Left colon (tissue), 2 donors: ENCODE measurements at regions not wholly inside any gene's neighbourhood (a gene's known extent, or its start where the extent isn't known, plus 50 kb on each side); places are given as distances from the start of the nearest gene placed in this dataset.

ENCODE experiments used
- ATAC-seq: fragments of 200-7000 bp; cut with Tn5 transposase; one replicate; pipeline ENCODE4 v1.9.1; 2020; ENCODE audit warnings: mild to moderate bottlenecking, moderate library complexity
- DNase-seq, 2 donors: peaks; one replicate each; pipeline ENCODE4 v3.0.0-alpha.2; 2020
- intact Hi-C, 2 donors: fragments of 100-400 bp; cut with DNase I in 1 of 2; cut with micrococcal nuclease in 1 of 2; formaldehyde crosslinking; loops; one replicate each; pipeline versions ENCODE4 v1.11.2 to v1.14.0; 2022; cut with DNase I, micrococcal nuclease
- donor health status: DM: no; HTN: no; CAD: no.
- donor health status: DM: yes; HTN: yes; CAD: no.

DNA sequence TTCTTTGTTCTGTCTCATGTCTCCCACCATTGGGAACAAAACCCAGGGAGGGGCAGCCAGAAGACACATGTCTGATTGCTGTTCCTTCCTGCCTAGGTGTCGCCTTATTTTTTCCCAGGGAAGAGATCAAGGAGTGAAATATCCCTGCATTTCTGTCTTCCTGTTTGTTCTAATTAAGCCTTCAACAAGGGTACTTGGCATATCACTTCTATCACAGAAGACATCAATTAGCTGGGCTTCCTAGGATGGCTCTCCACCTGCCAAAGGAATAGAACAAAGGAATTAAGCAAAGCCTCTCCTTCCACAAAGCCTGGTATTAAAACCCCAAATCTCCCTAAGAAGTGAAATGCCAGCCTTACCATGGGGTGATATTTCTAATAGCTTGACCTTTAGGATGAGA, 299.5 kb upstream of the CD180 start:
- intact Hi-C loops: no loop called here
- DNase-seq (no peak), ATAC-seq (no peak)

DNA sequence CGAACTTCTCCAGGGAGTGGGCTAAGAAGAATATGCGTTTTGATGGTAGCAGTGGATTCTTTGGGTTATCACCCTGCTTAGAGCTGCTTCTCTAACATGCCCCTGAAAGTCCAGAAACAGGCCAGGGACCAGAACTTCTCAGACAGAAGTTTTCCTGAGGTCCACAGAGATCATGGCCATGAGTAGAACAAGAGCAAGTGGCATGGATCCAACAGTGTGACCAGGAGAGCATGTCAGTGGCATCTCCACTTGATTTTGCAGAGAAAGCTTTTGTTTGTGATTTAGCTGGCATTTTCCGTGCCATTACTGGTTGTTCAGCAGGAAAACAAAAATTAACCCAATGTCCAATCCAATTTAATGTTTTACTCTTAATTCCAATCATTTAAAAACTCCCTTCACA, 298.5 kb upstream of the CD180 start:
- intact Hi-C loops: no loop called here
- ATAC-seq (no peak), DNase-seq (no peak)

DNA sequence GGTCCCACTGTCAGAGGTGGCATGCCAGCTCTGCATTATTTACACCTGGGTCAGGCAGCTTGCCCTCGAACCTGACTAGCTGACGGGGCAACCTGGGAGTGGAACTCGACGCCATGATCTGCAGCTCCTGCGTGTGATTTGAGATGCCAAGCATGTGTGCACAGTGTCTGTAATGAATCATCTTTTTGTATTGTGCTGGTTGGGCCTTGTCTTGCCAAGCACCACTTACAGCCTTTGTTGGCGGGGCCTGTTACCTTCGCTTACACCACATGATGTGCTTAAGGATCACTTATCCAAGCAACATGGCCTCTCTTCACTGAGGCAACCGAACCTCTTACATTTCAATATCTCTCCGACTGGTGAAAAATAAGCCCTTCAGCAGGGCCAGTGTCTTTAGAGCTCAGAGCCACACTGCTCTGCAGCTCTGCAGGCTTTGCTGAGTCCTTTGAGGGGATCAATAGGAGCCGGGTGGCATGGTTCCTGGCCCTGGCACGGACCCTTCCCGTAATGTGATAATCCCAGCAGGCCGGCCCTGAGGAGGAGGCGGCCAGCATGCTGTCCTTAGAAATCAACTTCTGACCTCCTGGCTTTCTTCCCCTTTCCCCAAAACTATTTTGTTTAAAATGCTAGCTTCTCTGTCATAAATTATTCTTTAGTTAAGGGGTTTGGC, 297.7 kb upstream of the CD180 start:
- intact Hi-C loops: no loop called here
- DNase-seq (peak in 1 of 2 donors; percentile 28), ATAC-seq (no peak)

DNA sequence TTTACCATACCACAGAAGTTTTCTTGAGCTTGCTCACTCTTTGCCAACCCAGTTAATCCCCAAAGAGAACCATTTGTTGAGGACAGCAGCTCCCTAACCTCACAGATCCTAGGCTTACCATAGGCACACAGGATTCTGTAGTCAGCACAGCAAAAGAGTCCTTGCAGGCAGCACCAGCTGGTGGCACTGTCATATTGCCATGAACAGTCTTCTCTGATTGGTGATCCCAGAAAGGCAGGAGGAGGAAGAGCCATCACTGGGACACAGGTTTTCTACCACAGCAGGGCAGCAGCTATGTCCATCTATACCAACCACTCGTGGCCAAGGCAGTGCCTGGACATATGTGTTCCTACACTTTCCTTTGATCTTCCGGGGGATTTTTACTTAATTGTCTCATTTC, 297.1 kb upstream of the CD180 start:
- peak; percentile 48 to 53 for DNase-seq
- intact Hi-C loops: no loop called here
- peak; percentile 97 for ATAC-seq

DNA sequence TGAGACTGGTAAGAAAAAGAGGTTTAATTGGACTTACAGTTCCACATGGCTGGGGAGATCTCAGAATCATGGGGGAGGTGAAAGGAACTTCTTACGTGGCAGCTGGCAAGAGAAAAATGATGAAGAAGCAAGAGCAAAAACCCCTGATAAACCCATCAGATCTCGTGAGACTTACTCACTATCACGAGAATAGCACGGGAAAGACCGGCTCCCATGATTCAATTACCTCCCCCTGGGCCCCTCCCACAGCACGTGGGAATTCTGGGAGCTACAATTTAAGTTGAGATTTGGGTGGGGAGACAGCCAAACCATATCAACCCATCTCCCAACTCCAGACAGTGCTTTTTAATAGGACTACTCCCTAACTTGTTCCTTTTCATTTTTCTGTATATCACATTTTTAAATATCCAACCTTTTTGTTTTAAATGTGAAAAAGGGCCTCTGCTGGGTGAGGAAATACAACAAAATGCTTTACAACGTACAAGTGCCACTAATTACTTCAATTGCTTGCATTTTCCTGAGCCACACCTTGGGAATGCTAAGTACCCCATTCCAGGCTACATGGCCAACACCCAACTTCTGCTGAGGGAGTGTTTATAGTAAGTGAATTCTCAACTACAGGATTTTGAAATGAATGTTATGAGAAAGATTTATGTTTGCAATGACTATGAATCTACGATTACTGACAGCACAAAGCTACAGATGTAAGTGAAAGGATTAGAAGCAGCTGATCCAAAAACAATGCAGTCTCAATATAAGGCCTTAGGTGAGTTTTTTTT, 294.1 kb upstream of the CD180 start:
- DNase-seq: no peak

DNA sequence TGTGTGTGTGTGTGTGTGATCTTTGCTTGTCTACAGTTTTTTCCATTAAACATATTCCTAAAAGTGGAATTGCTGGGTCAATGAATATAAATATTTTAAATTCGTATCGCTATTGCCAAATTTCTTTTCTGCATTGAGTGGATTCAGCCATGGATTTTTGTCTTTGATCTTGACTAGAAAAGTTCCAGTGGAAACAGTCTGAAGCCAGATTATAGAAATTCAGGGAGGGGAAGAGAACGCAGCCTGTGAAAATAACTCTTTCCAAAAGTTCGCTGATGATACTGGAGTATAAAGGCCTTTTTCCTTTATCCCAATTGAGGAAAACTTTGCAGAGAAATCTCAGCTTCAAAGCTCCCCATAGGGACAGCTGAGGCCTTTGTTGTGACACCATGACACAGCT, 292.3 kb upstream of the CD180 start:
- intact Hi-C loops: no loop called here
- ATAC-seq: no peak
- DNase-seq: no peak

More for the DNA sequence above, 294.1 kb upstream of the CD180 start:
- intact Hi-C loops: no loop called here
- ATAC-seq: peak; percentile 77

DNA sequence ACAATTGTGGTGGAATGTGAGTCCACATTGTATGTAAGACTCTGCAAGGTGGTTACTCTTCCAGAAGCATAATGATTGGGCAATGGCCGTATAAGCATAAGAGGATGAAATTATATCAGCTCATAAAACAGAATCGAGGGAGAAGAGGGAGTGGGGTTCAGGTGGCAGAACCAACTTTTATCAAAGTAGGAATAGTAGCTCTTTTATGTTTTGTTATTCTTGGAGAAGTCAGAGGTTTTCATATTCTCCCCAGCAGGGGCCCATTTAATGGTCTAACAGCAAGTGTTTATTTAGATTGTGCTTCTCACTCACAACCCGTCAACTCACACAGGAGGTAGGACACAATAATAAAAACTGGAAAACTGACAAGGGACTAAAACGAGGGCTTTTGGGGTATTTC, 291.3 kb upstream of the CD180 start:
- intact Hi-C loops: no loop called here
- ATAC-seq: no peak

DNA sequence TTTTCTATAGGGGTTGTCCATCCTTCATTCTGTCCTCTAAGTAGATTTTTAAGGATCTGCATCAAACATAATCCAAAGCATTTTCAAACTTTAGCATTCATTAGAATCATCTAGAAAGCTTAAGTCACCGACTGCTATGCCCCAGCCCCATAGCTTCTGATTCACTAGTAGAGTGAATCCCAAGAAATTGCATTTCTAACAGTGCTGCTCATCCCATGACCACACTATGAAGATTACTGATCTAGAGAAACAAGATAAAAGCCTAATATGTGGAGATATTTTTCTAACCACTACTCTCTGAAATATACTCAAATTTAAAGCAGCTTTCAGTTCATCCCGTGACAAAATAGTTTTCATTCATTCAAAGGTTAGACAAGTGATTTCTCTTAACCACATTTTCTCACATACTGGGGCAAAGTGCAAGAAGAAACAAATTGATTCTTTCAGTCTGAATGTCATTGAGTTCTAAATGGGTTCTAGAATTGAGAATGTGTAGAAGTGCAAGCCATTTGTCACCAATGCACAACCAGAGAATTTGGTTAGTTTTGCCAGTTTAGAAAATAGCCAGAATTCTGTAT, 286.9 kb upstream of the CD180 start:
- intact Hi-C loops: no loop called here
- DNase-seq (no peak), ATAC-seq (no peak)

More for the DNA sequence above, 291.3 kb upstream of the CD180 start:
- DNase-seq: no peak

DNA sequence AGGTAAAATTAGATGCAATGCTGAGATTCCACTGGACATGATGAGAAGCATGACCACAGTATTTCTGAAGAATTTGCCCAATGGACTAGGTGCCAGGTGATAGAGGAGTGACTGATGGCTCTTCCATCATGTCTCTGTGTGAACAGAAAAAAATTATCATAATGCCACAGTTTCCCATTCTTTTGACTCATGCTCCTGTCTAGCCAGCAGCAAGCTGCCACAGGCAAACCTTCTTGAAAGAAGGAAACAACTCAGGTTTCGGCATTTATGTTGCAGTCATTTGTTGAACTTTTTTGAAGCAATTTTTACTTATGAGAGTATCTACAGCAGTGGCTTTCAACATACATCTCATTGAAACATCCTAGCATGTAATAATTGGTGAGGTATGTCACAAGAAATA, 284.8 kb upstream of the CD180 start:
- DNase-seq (no peak), ATAC-seq (no peak)
- intact Hi-C loops: no loop called here

DNA sequence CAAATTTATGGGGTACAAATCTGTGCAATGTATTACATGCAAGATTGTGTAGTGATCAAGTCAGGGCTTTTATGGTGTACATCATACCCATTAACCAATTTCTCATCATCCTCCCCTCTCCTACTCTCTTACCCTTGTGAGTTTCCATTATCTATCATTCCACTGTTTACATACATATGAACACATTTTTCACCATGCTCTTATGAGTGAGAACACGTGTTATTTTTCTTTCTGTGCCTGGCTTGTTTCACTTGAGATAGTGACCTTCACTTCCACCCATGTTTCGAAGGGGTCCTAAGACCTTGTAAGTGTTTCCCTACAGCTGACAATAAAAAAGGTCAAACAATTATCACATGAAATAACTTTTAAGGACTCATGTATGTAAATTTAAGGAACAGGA, 281.7 kb upstream of the CD180 start:
- no peak for ATAC-seq
- DNase-seq: no peak
- intact Hi-C loops: no loop called here

DNA sequence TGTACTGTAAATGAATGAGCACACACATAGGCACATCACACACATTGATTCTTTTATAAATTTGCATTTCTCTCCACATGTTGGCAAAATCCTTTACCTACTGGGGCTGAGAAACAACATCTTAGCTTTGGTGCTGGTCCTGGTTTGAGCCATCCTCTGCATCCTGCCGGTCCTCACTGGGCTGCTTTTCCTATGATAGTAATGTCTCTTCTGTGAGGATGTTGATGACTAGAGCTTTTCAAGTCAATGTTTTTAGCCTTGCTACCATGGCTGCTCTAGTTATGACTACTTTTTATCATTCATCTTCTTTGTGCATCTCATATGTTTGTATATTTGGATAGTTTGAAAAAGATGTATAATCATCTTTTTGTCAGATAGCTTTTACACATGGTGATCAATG, 280.4 kb upstream of the CD180 start:
- no peak for ATAC-seq
- intact Hi-C loops: no loop called here
- DNase-seq: no peak

DNA sequence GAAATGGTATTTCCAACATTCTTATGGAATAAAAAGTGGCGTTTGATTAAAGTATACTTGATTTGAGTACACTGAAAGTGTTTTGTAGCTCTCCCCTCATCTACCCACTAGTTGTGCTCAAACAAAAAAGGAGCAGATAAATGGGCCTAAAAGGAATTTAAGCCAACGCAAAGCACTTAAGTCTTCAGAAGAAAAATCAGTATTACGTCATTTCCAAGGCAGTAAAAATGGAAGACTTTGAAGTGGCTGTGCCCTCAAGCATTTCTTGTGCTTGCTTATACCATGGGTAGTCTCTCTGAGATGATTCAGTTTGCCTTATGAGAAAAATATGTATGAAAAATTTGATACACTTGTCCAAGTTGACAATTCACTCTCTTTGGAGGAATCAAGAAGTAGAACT, 279.9 kb upstream of the CD180 start:
- no peak for ATAC-seq
- no peak for DNase-seq
- intact Hi-C loops: no loop called here

DNA sequence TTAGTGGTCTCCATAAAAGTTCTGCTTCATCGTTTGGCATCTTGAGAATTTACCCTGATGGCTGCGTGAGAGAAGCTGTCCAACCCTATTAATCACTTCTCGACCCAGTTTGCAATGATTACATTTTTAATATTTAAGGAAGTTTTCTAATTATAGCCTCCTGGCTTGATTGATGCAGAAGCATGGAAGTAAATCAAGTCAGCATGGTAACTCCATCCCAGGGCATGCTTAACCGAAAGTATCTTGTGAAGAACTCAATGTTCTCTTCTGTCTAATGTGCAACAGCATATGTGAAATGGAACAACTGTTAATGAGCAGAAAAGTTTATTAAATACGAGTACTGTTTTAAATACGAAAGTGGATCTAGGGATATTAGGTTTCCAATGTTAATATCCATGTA, 278.9 kb upstream of the CD180 start:
- no peak for DNase-seq
- ATAC-seq: no peak
- intact Hi-C loops: no loop called here

DNA sequence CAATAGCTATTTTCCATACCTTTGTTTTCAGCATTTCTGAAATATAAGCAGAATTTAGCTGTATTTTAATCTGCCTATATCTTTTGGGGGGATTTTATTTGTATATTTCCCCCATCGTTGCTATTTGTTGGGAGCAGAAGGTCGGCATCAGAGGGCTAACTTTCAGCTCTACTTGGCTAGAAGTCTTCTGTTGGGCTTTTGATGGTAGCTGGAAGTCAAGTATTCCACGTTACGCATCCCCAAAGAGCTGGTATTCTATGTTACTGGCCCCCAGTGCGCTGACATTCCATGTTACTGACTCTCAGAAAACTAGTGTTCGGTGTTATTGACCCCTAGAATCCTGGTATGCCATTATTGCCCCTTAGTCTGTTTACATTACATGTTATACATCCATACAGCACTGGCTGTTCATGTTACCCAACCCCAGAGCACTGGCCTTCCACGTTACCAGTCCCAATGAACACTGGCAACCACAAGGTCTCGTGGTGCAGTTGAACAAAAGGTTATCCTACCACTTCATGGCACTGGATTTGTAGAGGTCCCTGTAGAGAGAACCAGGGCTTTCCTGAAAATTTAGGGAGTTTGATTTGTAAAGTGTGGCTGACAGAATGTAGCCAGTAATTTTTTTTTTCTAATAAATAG, 278.1 kb upstream of the CD180 start:
- DNase-seq: no peak
- intact Hi-C loops: no loop called here
- ATAC-seq: no peak

DNA sequence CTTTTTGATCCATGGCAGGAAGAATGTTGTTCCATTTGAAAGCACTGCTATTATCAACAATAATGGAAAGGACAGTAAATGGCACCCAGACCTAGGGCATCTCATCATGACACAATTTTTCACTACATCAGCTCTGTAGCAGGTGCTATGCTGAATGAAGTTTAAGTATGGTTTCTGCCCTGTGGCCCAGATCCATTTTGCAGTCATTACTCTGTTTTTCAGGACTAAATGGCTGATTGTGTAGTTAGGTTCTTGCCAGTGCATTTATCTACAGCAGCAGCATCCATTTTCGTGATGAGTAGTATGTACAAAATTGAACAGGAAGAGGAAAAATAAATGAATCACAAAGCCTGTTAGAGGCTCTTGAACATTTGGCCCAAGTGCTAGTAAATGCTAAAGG, 270.5 kb upstream of the CD180 start:
- intact Hi-C loops: no loop called here
- no peak for ATAC-seq
- no peak for DNase-seq

DNA sequence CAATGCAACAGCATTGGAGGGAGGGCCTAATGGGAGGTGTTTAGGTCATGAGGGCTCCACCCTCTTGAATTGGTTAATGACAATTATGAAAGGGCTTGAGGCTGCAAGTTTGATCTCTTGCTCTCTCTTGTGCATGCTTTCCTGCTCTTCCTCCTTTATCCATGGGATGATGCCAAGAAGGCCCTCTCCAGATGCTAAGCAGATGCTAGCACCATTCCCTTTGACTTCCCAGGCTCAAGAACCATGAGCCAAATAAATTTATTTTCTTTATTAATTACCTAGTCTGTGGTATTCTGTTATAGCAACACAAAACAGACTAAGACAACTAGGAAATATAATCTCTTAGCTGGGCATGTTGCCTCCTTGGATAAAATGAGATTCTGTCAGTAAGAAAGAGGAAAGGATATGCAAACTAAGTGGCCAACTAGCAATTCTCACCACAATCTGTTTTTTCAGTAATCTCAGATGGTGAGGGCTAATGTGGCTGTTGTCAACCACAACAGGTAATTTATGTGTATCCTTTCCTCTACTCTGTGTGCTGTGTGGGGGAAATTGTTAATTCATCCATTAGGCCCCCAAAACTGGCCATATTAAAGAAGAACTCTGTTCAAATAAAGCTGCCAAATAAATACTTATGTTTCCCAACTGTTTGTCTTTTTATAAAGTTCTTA, 269.1 kb upstream of the CD180 start:
- intact Hi-C loops: no loop called here
- DNase-seq (no peak), ATAC-seq (no peak)

DNA sequence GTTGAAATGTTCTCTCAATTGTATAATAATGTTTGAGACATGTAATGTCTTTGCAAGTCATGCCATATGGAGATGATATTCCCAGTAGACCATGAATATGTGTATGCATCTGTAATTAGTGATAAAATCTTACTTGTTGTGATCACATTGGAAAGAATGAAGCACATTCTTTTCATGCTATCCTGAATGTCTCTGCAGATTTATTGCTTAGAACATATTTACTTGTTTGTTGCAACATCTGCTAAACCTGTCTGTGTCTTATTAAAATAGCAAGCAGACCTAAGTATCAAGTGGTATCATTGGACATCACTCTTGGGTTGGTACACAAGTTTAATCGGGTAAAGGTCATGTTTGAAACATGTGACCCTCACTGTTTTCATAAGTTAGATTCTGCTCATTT, 265.5 kb upstream of the CD180 start:
- intact Hi-C loops: no loop called here
- no peak for DNase-seq
- no peak for ATAC-seq

DNA sequence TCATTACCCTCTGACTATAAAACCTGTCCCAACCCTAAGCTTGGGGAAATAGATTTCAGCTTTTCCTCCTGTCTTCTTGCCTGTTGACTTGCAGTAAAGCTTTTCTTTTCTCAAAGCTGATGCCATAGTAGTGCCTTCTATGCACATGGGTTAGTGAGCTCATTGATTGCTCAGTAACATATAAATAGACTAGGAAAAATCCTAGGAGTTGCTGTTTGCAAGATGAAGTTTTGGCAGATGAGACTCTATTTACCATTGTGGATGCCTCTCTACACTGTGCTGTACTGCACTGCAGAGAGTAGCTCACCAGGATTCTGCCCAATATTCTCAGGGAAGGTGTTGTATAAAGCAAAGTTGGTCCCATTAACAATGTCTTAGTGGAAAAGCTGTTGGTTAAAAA, 262.7 kb upstream of the CD180 start:
- no peak for ATAC-seq
- no peak for DNase-seq
- intact Hi-C loops: no loop called here

DNA sequence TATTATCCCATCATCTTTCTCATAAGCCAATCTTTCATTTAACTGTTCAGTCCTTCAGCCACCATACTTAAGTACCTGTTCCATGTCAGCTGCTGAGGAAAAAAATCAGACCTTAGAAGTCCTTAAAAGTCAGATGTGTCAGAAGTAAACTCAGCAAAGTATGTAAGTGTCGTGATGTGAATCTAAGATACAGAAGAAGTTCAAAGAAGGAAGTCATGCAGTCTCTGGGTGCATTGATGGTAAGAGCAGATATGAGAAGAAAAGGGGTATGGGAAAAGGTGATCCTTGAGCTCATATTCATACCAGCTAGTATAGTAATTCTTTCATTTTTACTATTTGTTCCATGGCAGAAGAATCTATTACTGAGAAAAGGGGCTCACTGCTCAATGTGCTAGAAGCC, 259.4 kb upstream of the CD180 start:
- DNase-seq (no peak), ATAC-seq (no peak)
- intact Hi-C loops: no loop called here
